Neural progenitor cell (in vitro differentiated cells): ENCODE measurements at regions not wholly inside any gene's neighbourhood (a gene's known extent, or its start where the extent isn't known, plus 50 kb on each side); places are given as distances from the start of the nearest gene placed in this dataset.

Experiments used
- DNase-seq: peaks from one replicate; pipeline ENCODE4 v3.0.0-alpha.2; 2016; ENCODE audit warnings: low spot score
- H2AFZ ChIP-seq: fragments of 200-600 bp; sonication (generic); replicated peaks from 2 replicates; pipeline ENCODE4 v1.6.1; 2016; ENCODE audit warnings: antibody characterized with exemption
- H3F3A ChIP-seq: fragments of 200-600 bp; sonication (generic); 2 replicates; pipeline ENCODE4 v1.6.1; 2016; ENCODE audit warnings: antibody characterized with exemption, low read depth
- H3K27ac ChIP-seq: fragments of 200-600 bp; sonication (generic); 2 replicates; pipeline ENCODE4 v1.5.1; 2016; ENCODE audit warnings: mild to moderate bottlenecking
- H3K27me3 ChIP-seq: fragments of 200-600 bp; sonication (generic); 2 replicates; pipeline ENCODE4 v1.6.1; 2016; ENCODE audit warnings: mild to moderate bottlenecking, moderate library complexity
- H3K36me3 ChIP-seq: fragments of 200-600 bp; sonication (generic); 2 replicates; pipeline ENCODE4 v1.5.1; 2016
- H3K4me1 ChIP-seq: fragments of 200-600 bp; sonication (generic); 2 replicates; pipeline ENCODE4 v1.6.1; 2016; ENCODE audit warnings: mixed run types
- H3K4me2 ChIP-seq: fragments of 200-600 bp; sonication (generic); 2 replicates; pipeline ENCODE4 v1.6.1; 2016
- H3K4me3 ChIP-seq: fragments of 200-600 bp; sonication (generic); 2 replicates; pipeline ENCODE4 v1.5.1; 2016
- H3K79me2 ChIP-seq: fragments of 200-600 bp; sonication (generic); 2 replicates; pipeline ENCODE4 v1.6.1; 2016; ENCODE audit warnings: low read depth
- H3K9ac ChIP-seq: fragments of 200-600 bp; sonication (generic); 2 replicates; pipeline ENCODE4 v1.6.1; 2016
- H3K9me3 ChIP-seq: fragments of 200-600 bp; sonication (generic); 2 replicates; pipeline ENCODE4 v1.5.1; 2016; ENCODE audit warnings: low read depth
- H4K20me1 ChIP-seq: fragments of 200-600 bp; sonication (generic); 2 replicates; pipeline ENCODE4 v1.6.1; 2016; ENCODE audit warnings: low read depth
- H3K27ac Mint-ChIP-seq: 3 replicates; pipeline ENCODE4 v1.8.0; 2021; ENCODE audit warnings: mixed read lengths
- H3K27me3 Mint-ChIP-seq: 2 replicates; pipeline ENCODE4 v1.8.0; 2022; ENCODE audit warnings: low read depth, mild to moderate bottlenecking, inconsistent platforms, moderate library complexity, mixed read lengths; ENCODE audit not compliant: insufficient read depth
- H3K36me3 Mint-ChIP-seq: 3 replicates; pipeline ENCODE4 v1.8.0; 2021; ENCODE audit warnings: mixed read lengths
- H3K4me1 Mint-ChIP-seq: 3 replicates; pipeline ENCODE4 v1.8.0; 2021; ENCODE audit warnings: mixed read lengths
- H3K4me3 Mint-ChIP-seq: 3 replicates; pipeline ENCODE4 v1.8.0; 2021; ENCODE audit warnings: mild to moderate bottlenecking, moderate library complexity, mixed read lengths
- H3K9me3 Mint-ChIP-seq: 3 replicates; pipeline ENCODE4 v1.8.0; 2020; ENCODE audit warnings: mixed read lengths
- EZH2 ChIP-seq: fragments of 200-600 bp; sonication (generic); IDR thresholded peaks from 2 replicates; pipeline ENCODE4 v1.6.1; 2017; ENCODE audit warnings: antibody characterized with exemption, mild to moderate bottlenecking, moderate library complexity
- EZH2phosphoT487 ChIP-seq: fragments of 200-600 bp; sonication (generic); IDR thresholded peaks from 2 replicates; pipeline ENCODE4 v1.6.1; 2017; ENCODE audit warnings: antibody characterized with exemption
- TF ChIP-seq, protein P1 (sequence below): fragments of 200-600 bp; sonication (generic); IDR thresholded peaks from 2 replicates; pipeline ENCODE4 v1.5.1; 2017; ENCODE audit warnings: antibody characterized with exemption, mild to moderate bottlenecking

DNA sequence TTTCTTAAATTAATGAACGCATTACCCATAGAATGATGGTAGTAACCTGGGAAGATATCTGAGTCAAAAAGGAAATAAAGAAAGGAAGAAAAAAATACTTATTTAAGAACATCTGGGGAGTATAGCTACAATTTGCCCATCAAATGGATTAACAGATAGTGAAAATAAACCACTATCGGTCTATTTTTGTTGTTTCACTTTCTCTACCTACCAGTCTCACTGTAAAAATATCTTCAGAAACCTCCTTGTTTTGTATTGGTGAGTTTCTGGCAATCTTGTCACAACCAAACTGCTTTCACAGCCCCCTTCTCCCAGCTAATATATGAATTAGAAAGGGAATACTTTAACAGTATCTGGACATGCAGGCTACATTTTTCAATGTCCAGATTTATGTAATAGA lies 783.5 kb downstream of the STPG2 start:
- peaks cover 2% of the 10 kb centered on the region for H3K27me3 Mint-ChIP-seq
- no peak overlapping the region for H3K27ac Mint-ChIP-seq
- no peak for DNase-seq
- H3K9ac ChIP-seq = no peak overlapping the region
- no peak overlapping the region for H3K27ac ChIP-seq
- no peaks in the 10 kb centered on the region for H3K36me3 ChIP-seq
- no peaks in the 10 kb centered on the region for H3K79me2 ChIP-seq
- no peaks in the 10 kb centered on the region for H3K4me1 Mint-ChIP-seq
- TF ChIP-seq EZH2phosphoT487 (no peak), EZH2 (no peak)
- TF ChIP-seq, protein P1, sequence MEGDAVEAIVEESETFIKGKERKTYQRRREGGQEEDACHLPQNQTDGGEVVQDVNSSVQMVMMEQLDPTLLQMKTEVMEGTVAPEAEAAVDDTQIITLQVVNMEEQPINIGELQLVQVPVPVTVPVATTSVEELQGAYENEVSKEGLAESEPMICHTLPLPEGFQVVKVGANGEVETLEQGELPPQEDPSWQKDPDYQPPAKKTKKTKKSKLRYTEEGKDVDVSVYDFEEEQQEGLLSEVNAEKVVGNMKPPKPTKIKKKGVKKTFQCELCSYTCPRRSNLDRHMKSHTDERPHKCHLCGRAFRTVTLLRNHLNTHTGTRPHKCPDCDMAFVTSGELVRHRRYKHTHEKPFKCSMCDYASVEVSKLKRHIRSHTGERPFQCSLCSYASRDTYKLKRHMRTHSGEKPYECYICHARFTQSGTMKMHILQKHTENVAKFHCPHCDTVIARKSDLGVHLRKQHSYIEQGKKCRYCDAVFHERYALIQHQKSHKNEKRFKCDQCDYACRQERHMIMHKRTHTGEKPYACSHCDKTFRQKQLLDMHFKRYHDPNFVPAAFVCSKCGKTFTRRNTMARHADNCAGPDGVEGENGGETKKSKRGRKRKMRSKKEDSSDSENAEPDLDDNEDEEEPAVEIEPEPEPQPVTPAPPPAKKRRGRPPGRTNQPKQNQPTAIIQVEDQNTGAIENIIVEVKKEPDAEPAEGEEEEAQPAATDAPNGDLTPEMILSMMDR = no peak
- H3K4me3 Mint-ChIP-seq = no peak overlapping the region
- no peaks in the 10 kb centered on the region for H3K4me1 ChIP-seq
- H3K9me3 Mint-ChIP-seq = peaks cover 36% of the 10 kb centered on the region
- H2AFZ ChIP-seq = no peak overlapping the region
- H3K36me3 Mint-ChIP-seq = peaks cover 7% of the 10 kb centered on the region
- H3K4me3 ChIP-seq = no peak overlapping the region
- H3K9me3 ChIP-seq = no peaks in the 10 kb centered on the region
- H4K20me1 ChIP-seq = no peaks in the 10 kb centered on the region
- H3K4me2 ChIP-seq = no peak overlapping the region
- H3K27me3 ChIP-seq = no peaks in the 10 kb centered on the region
- no peaks in the 10 kb centered on the region for H3F3A ChIP-seq

DNA sequence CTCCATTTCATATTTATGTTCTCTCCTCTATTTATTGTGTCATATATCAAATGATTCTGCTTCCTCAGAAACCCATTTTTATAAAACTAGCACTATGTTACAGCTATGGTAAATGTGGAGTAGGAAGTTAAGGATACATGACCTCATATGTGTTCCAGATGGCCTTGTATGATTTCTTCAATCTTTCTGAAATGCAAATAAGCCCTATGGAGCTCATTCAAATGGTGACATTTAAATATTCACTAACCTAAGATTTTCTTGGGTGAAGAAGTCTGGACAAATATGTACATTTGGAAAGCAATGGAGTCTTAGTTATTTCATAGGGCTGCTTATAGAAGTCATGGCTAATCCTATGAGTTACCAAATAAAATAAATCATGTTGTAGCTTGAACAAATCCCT lies 782.5 kb downstream of the STPG2 start:
- no peaks in the 10 kb centered on the region for H4K20me1 ChIP-seq
- Mint-ChIP-seq H3K4me3 (no peak overlapping the region), H3K27ac (no peak overlapping the region), H3K27me3 (peaks cover 2% of the 10 kb centered on the region), H3K9me3 (peaks cover 31% of the 10 kb centered on the region), H3K36me3 (peaks cover 7% of the 10 kb centered on the region), H3K4me1 (no peaks in the 10 kb centered on the region)
- no peak overlapping the region for H3K4me2 ChIP-seq
- no peak overlapping the region for H3K4me3 ChIP-seq
- DNase-seq = no peak
- no peaks in the 10 kb centered on the region for H3K79me2 ChIP-seq
- H2AFZ ChIP-seq = no peak overlapping the region
- H3K27me3 ChIP-seq = no peaks in the 10 kb centered on the region
- TF ChIP-seq, protein P1 = no peak
- TF ChIP-seq EZH2 (no peak), EZH2phosphoT487 (no peak)
- H3K9me3 ChIP-seq = no peaks in the 10 kb centered on the region
- no peak overlapping the region for H3K27ac ChIP-seq
- H3K4me1 ChIP-seq = no peaks in the 10 kb centered on the region
- no peaks in the 10 kb centered on the region for H3K36me3 ChIP-seq
- no peaks in the 10 kb centered on the region for H3F3A ChIP-seq
- H3K9ac ChIP-seq = no peak overlapping the region

DNA sequence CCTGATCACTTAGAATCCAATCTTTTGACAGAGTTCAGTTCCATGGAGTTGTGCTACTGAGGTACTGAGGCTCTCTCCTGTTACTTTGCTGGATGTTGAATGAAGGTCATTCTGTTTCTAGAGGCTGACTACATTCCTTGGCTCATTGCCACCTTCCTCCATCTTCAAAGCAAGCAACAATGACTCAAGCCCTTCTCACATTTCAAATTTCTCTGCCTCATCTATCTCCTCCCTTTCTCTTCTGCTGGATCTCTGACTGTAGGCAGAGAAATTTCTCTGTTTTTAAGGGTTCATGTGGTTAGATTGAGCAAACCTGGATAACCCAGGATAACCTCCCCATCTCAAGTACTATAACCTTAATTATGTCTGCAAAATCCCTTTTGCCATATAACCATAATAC lies 775.4 kb downstream of the STPG2 start:
- H3K79me2 ChIP-seq = no peaks in the 10 kb centered on the region
- H2AFZ ChIP-seq = no peak overlapping the region
- DNase-seq = no peak
- no peaks in the 10 kb centered on the region for H3F3A ChIP-seq
- no peaks in the 10 kb centered on the region for H3K36me3 ChIP-seq
- Mint-ChIP-seq H3K36me3 (no peaks in the 10 kb centered on the region), H3K27me3 (peaks cover 2% of the 10 kb centered on the region), H3K27ac (no peak overlapping the region), H3K4me3 (no peak overlapping the region), H3K9me3 (peaks cover 28% of the 10 kb centered on the region), H3K4me1 (peaks cover 8% of the 10 kb centered on the region)
- no peak overlapping the region for H3K4me3 ChIP-seq
- H4K20me1 ChIP-seq = no peaks in the 10 kb centered on the region
- H3K4me1 ChIP-seq = no peaks in the 10 kb centered on the region
- H3K9ac ChIP-seq = no peak overlapping the region
- no peak overlapping the region for H3K27ac ChIP-seq
- H3K27me3 ChIP-seq = no peaks in the 10 kb centered on the region
- H3K9me3 ChIP-seq = no peaks in the 10 kb centered on the region
- TF ChIP-seq EZH2phosphoT487 (no peak), EZH2 (no peak)
- TF ChIP-seq, protein P1 = no peak
- H3K4me2 ChIP-seq = no peak overlapping the region
